ENCODE measurements at regions not wholly inside any gene's neighbourhood (a gene's known extent, or its start where the extent isn't known, plus 50 kb on each side); places are given as distances from the start of the nearest gene placed in this dataset.

GRCh38 chr12:75713434-75713833 lies 202.0 kb upstream of the KRR1 start:
- H3K27ac ChIP-seq (ENCODE audit: low read length), result no peak overlapping the region
- H3K4me2 ChIP-seq (ENCODE audit: low read length), result no peak overlapping the region
- no peaks in the 10 kb centered on the region for H4K20me1 ChIP-seq (ENCODE audit: insufficient read depth, low read length)
- no peaks in the 10 kb centered on the region for H3K79me2 ChIP-seq (ENCODE audit: low read length)
- H3K9ac ChIP-seq (ENCODE audit: low read length), result no peak overlapping the region
- no peaks in the 10 kb centered on the region for H3K36me3 ChIP-seq (replicated peaks; ENCODE audit: low read depth, low read length)
- no peaks in the 10 kb centered on the region for H3K9me3 ChIP-seq (ENCODE audit: insufficient read depth, low read length)
- no peaks in the 10 kb centered on the region for H3K27me3 ChIP-seq (ENCODE audit: low read depth, low read length)
- H3K4me1 ChIP-seq (ENCODE audit: low read length), result no peaks in the 10 kb centered on the region
- TF ChIP-seq EZH2phosphoT487 (IDR thresholded peaks at IDR 0.05; ENCODE audit: low read depth) (no peak), CTCF (IDR thresholded peaks at IDR 0.05; ENCODE audit: low read depth, low read length) (no peak)
- no peak overlapping the region for H2AFZ ChIP-seq (ENCODE audit: low read depth, low read length)
- no peak overlapping the region for H3K4me3 ChIP-seq (ENCODE audit: low read length)

- Histone ChIP-seq H3K4me2 (ENCODE audit: low read length) (no peak overlapping the region), H3K4me1 (ENCODE audit: low read length) (no peaks in the 10 kb centered on the region), H3K27ac (ENCODE audit: low read length) (no peak overlapping the region), H3K79me2 (ENCODE audit: low read length) (no peaks in the 10 kb centered on the region), H3K9me3 (ENCODE audit: insufficient read depth, low read length) (no peaks in the 10 kb centered on the region), H3K4me3 (ENCODE audit: low read length) (no peak overlapping the region), H3K36me3 (replicated peaks; ENCODE audit: low read depth, low read length) (no peaks in the 10 kb centered on the region), H2AFZ (ENCODE audit: low read depth, low read length) (no peak overlapping the region), H3K27me3 (ENCODE audit: low read depth, low read length) (no peaks in the 10 kb centered on the region), H4K20me1 (ENCODE audit: insufficient read depth, low read length) (no peaks in the 10 kb centered on the region), H3K9ac (ENCODE audit: low read length) (no peak overlapping the region)
- TF ChIP-seq CTCF (IDR thresholded peaks at IDR 0.05; ENCODE audit: low read depth, low read length), result no peak
- TF ChIP-seq EZH2phosphoT487 (IDR thresholded peaks at IDR 0.05; ENCODE audit: low read depth), result no peak
Measured at GRCh38 chr12:75712223-75712622, 200.8 kb upstream of the KRR1 start.

GRCh38 chr12:75711271-75711670 lies 199.9 kb upstream of the KRR1 start:
- TF ChIP-seq CTCF (IDR thresholded peaks at IDR 0.05; ENCODE audit: low read depth, low read length) (no peak), EZH2phosphoT487 (IDR thresholded peaks at IDR 0.05; ENCODE audit: low read depth) (no peak)
- no peak overlapping the region for H3K4me3 ChIP-seq (ENCODE audit: low read length)
- no peaks in the 10 kb centered on the region for H3K9me3 ChIP-seq (ENCODE audit: insufficient read depth, low read length)
- no peak overlapping the region for H3K4me2 ChIP-seq (ENCODE audit: low read length)
- H3K27me3 ChIP-seq (ENCODE audit: low read depth, low read length), result no peaks in the 10 kb centered on the region
- no peaks in the 10 kb centered on the region for H3K36me3 ChIP-seq (replicated peaks; ENCODE audit: low read depth, low read length)
- H3K9ac ChIP-seq (ENCODE audit: low read length), result no peak overlapping the region
- H3K79me2 ChIP-seq (ENCODE audit: low read length), result no peaks in the 10 kb centered on the region
- no peaks in the 10 kb centered on the region for H4K20me1 ChIP-seq (ENCODE audit: insufficient read depth, low read length)
- no peak overlapping the region for H2AFZ ChIP-seq (ENCODE audit: low read depth, low read length)
- no peaks in the 10 kb centered on the region for H3K4me1 ChIP-seq (ENCODE audit: low read length)
- H3K27ac ChIP-seq (ENCODE audit: low read length), result no peak overlapping the region

- Histone ChIP-seq H3K36me3 (replicated peaks; ENCODE audit: low read depth, low read length) (no peaks in the 10 kb centered on the region), H3K27ac (ENCODE audit: low read length) (no peak overlapping the region), H3K27me3 (ENCODE audit: low read depth, low read length) (no peaks in the 10 kb centered on the region), H3K9me3 (ENCODE audit: insufficient read depth, low read length) (no peaks in the 10 kb centered on the region), H4K20me1 (ENCODE audit: insufficient read depth, low read length) (no peaks in the 10 kb centered on the region), H3K4me3 (ENCODE audit: low read length) (no peak overlapping the region), H3K79me2 (ENCODE audit: low read length) (no peaks in the 10 kb centered on the region), H2AFZ (ENCODE audit: low read depth, low read length) (no peak overlapping the region), H3K4me1 (ENCODE audit: low read length) (no peaks in the 10 kb centered on the region), H3K9ac (ENCODE audit: low read length) (no peak overlapping the region), H3K4me2 (ENCODE audit: low read length) (no peak overlapping the region)
- no peak for TF ChIP-seq CTCF (IDR thresholded peaks at IDR 0.05; ENCODE audit: low read depth, low read length)
- TF ChIP-seq EZH2phosphoT487 (IDR thresholded peaks at IDR 0.05; ENCODE audit: low read depth), result no peak
Measured at GRCh38 chr12:75710361-75711069, 199.1 kb upstream of the KRR1 start.
